Hepatocyte (in vitro differentiated cells): ENCODE measurements at regions not wholly inside any gene's neighbourhood (a gene's known extent, or its start where the extent isn't known, plus 50 kb on each side); places are given as distances from the start of the nearest gene placed in this dataset.

Experiments
- DNase-seq: peaks from one replicate; pipeline ENCODE4 v3.0.0-alpha.2; 2016; ENCODE audit warnings: low spot score
- H2AFZ ChIP-seq: fragments of 200-600 bp; sonication (generic); 2 replicates; pipeline ENCODE4 v1.6.0; 2016; ENCODE audit warnings: antibody characterized with exemption, mild to moderate bottlenecking
- H3K27ac ChIP-seq: fragments of 200-600 bp; sonication (generic); 2 replicates; pipeline ENCODE4 v1.5.1; 2016; ENCODE audit warnings: mild to moderate bottlenecking
- H3K27me3 ChIP-seq: fragments of 200-600 bp; sonication (generic); 2 replicates; pipeline ENCODE4 v1.6.1; 2016
- H3K36me3 ChIP-seq: fragments of 200-600 bp; sonication (generic); replicated peaks from 2 replicates; pipeline ENCODE4 v1.5.1; 2016; ENCODE audit warnings: low read depth; ENCODE audit not compliant: insufficient read depth
- H3K4me1 ChIP-seq: fragments of 200-600 bp; sonication (generic); 2 replicates; pipeline ENCODE4 v1.5.1; 2016; ENCODE audit warnings: mild to moderate bottlenecking, moderate library complexity; ENCODE audit not compliant: insufficient read depth
- H3K4me2 ChIP-seq: fragments of 200-600 bp; sonication (generic); 2 replicates; pipeline ENCODE4 v1.6.0; 2016
- H3K4me3 ChIP-seq: fragments of 200-600 bp; sonication (generic); 2 replicates; pipeline ENCODE4 v1.5.1; 2016; ENCODE audit warnings: mild to moderate bottlenecking
- H3K79me2 ChIP-seq: fragments of 200-600 bp; sonication (generic); 2 replicates; pipeline ENCODE4 v1.6.0; 2017; ENCODE audit warnings: mild to moderate bottlenecking
- H3K9me2 ChIP-seq: fragments of 200-600 bp; sonication (generic); replicated peaks from 2 replicates; pipeline ENCODE4 v1.6.0; 2017; ENCODE audit warnings: mild to moderate bottlenecking; ENCODE audit not compliant: insufficient read depth
- H3K9me3 ChIP-seq: fragments of 200-600 bp; sonication (generic); 2 replicates; pipeline ENCODE4 v1.5.1; 2016; ENCODE audit warnings: low read depth, mild to moderate bottlenecking
- H4K20me1 ChIP-seq: fragments of 200-600 bp; sonication (generic); 2 replicates; pipeline ENCODE4 v1.6.0; 2016; ENCODE audit warnings: mild to moderate bottlenecking; ENCODE audit not compliant: insufficient read depth, poor library complexity, severe bottlenecking
- EZH2 ChIP-seq: fragments of 200-600 bp; sonication (generic); IDR thresholded peaks from 2 replicates; pipeline ENCODE4 v1.6.1; 2016; ENCODE audit warnings: antibody characterized with exemption, mild to moderate bottlenecking, borderline replicate concordance
- EZH2phosphoT487 ChIP-seq: fragments of 200-600 bp; sonication (generic); IDR thresholded peaks from one replicate; pipeline ENCODE4 v1.6.1; 2018; ENCODE audit warnings: antibody characterized with exemption, mild to moderate bottlenecking, low read depth, moderate library complexity; ENCODE audit not compliant: unreplicated experiment, severe bottlenecking
- WGBS: methylation state at CpG from one replicate; pipeline ENCODE4 v1.1.6; 2016; ENCODE audit warnings: low lambda C conversion rate; ENCODE audit errors: missing lambda C conversion rate; 5-methylcytosine and 5-hydroxymethylcytosine counted together
- TF ChIP-seq, protein P1 (sequence below): fragments of 200-600 bp; sonication (generic); IDR thresholded peaks from 2 replicates; pipeline ENCODE4 v1.5.1; 2016; ENCODE audit warnings: antibody characterized with exemption, mild to moderate bottlenecking; ENCODE audit not compliant: poor library complexity

DNA sequence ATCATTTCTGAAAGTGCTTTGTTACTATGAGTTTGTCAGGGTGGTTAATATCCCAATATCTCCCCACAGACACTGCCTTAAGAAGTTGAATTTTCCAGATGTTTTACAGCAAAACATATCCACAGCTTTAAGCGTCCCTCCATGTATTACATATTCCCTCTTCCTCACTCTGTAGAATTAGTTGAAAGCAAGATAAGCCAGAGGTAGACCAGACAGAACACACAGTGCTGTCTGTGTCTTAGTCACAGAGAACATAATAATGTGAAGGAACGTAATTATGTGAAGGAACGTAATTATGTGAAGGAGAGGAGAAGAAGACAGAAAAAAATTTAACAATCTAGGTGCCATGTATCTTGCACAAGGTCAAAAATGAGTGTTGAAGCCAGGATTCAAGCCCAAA, 81.9 kb upstream of the LRATD1 start:
- peaks cover 3% of the 10 kb centered on the region for H3K4me1 ChIP-seq
- no peak for DNase-seq
- H3K4me2 ChIP-seq = no peak overlapping the region
- no peak overlapping the region for H2AFZ ChIP-seq
- no peak overlapping the region for H3K4me3 ChIP-seq
- no peaks in the 10 kb centered on the region for H3K79me2 ChIP-seq
- no peaks in the 10 kb centered on the region for H3K27me3 ChIP-seq
- H3K9me3 ChIP-seq = no peaks in the 10 kb centered on the region
- no peaks in the 10 kb centered on the region for H3K9me2 ChIP-seq
- 45% methylated on average over 3 of the region's 3 CpGs for WGBS
- TF ChIP-seq, protein P1, sequence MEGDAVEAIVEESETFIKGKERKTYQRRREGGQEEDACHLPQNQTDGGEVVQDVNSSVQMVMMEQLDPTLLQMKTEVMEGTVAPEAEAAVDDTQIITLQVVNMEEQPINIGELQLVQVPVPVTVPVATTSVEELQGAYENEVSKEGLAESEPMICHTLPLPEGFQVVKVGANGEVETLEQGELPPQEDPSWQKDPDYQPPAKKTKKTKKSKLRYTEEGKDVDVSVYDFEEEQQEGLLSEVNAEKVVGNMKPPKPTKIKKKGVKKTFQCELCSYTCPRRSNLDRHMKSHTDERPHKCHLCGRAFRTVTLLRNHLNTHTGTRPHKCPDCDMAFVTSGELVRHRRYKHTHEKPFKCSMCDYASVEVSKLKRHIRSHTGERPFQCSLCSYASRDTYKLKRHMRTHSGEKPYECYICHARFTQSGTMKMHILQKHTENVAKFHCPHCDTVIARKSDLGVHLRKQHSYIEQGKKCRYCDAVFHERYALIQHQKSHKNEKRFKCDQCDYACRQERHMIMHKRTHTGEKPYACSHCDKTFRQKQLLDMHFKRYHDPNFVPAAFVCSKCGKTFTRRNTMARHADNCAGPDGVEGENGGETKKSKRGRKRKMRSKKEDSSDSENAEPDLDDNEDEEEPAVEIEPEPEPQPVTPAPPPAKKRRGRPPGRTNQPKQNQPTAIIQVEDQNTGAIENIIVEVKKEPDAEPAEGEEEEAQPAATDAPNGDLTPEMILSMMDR = no peak
- no peak for TF ChIP-seq EZH2
- no peak for TF ChIP-seq EZH2phosphoT487
- no peaks in the 10 kb centered on the region for H4K20me1 ChIP-seq
- H3K27ac ChIP-seq = no peak overlapping the region
- H3K36me3 ChIP-seq = no peaks in the 10 kb centered on the region

DNA sequence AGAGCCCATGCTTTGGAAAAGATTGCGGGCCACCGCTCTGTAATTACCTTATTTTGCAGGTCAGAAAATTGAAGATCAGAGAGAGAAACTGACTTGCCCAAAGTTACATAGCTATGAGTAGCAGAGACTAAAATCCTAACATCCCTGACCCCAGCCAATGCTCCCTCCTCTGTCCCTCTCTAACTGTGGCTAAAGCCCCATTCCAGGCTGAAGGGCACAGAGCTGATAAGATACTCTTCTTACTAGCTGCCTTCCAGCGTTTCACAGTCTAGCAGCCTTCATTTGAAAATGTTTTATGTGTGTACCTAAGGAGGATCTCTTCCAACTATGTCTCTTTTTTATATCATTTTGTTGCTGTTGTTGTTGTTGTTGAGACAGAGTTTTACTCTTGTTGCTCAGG, 81.4 kb upstream of the LRATD1 start:
- WGBS = 74% methylated on average over 3 of the region's 3 CpGs
- Histone ChIP-seq H3K4me2 (no peak overlapping the region), H3K79me2 (no peaks in the 10 kb centered on the region), H3K9me3 (no peaks in the 10 kb centered on the region), H3K9me2 (no peaks in the 10 kb centered on the region), H3K4me1 (peaks cover 3% of the 10 kb centered on the region), H3K36me3 (no peaks in the 10 kb centered on the region), H2AFZ (no peak overlapping the region), H3K27me3 (no peaks in the 10 kb centered on the region), H3K27ac (no peak overlapping the region), H4K20me1 (no peaks in the 10 kb centered on the region), H3K4me3 (no peak overlapping the region)
- TF ChIP-seq EZH2 (no peak), EZH2phosphoT487 (no peak)
- TF ChIP-seq, protein P1 = no peak
- no peak for DNase-seq

DNA sequence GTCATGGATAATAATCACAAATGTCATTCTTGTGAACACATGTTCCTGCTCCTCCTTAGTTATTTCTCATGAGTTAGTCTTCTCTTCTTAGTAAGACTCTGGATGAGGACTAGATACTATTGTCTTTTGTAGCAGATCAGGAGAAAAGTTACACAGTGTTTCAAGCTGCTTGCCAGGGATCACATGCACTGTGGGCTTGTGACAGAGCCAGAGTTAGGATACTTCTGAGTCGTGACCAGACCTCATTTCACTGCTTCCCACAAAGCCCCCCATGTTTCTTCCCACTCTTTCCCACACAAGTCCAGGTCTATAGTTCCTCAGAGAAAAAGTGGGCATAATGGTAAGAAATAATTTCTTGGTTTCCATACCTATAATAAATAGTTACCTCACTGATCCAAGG, 80.2 kb upstream of the LRATD1 start:
- Histone ChIP-seq H4K20me1 (no peaks in the 10 kb centered on the region), H2AFZ (no peak overlapping the region), H3K27ac (no peak overlapping the region), H3K4me1 (peaks cover 10% of the 10 kb centered on the region), H3K27me3 (no peaks in the 10 kb centered on the region), H3K9me3 (no peaks in the 10 kb centered on the region), H3K36me3 (no peaks in the 10 kb centered on the region), H3K9me2 (no peaks in the 10 kb centered on the region), H3K4me2 (no peak overlapping the region), H3K79me2 (no peaks in the 10 kb centered on the region), H3K4me3 (no peak overlapping the region)
- WGBS = 97% methylated on average over 1 of the region's 1 CpG
- no peak for DNase-seq
- TF ChIP-seq EZH2phosphoT487 (no peak), EZH2 (no peak)
- TF ChIP-seq, protein P1 = no peak

DNA sequence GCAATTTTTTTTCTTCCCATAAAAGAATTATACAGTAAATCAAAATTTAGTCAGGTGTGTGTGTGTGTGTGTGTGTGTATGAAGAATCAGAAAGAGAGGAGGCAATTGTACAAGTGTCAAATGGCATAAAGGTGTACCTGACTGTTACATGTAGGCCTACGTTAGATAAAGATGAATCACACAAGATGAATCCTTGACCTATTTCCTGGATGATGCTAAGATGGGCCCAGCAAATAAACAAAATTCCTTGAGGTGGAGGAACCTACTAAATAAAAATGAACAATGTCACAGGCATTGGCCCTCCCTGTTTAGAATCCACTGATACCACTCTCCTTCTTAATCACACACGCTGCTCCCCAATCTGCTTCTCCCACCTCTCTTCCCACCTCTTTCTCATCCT, 79.7 kb upstream of the LRATD1 start:
- TF ChIP-seq, protein P1 = no peak
- TF ChIP-seq EZH2phosphoT487 = no peak
- Histone ChIP-seq H3K9me2 (no peaks in the 10 kb centered on the region), H3K27ac (no peak overlapping the region), H3K4me3 (no peak overlapping the region), H4K20me1 (no peaks in the 10 kb centered on the region), H3K79me2 (no peaks in the 10 kb centered on the region), H3K4me1 (peaks cover 12% of the 10 kb centered on the region), H3K27me3 (no peaks in the 10 kb centered on the region), H2AFZ (no peak overlapping the region), H3K4me2 (no peak overlapping the region), H3K9me3 (no peaks in the 10 kb centered on the region), H3K36me3 (no peaks in the 10 kb centered on the region)
- 96% methylated on average over 2 of the region's 2 CpGs for WGBS
- DNase-seq = no peak
